OCI-LY1 (cell line): ENCODE measurements at regions not wholly inside any gene's neighbourhood (a gene's known extent, or its start where the extent isn't known, plus 50 kb on each side); places are given as distances from the start of the nearest gene placed in this dataset.

Experiments used
- H2AFZ ChIP-seq: fragments of 200-600 bp; sonication (generic), shearing (Covaris generic); 2 replicates; pipeline ENCODE4 v1.6.0; 2014; ENCODE audit warnings: antibody characterized with exemption, mild to moderate bottlenecking, low read length
- H3F3A ChIP-seq: fragments of 200-600 bp; sonication (generic), shearing (Covaris generic); 2 replicates; pipeline ENCODE4 v1.6.0; 2014; ENCODE audit warnings: mild to moderate bottlenecking, antibody characterized with exemption, low read length, moderate library complexity; ENCODE audit not compliant: insufficient read depth
- H3K27ac ChIP-seq: fragments of 200-600 bp; sonication (generic); 2 replicates; pipeline ENCODE4 v1.5.1; 2014; ENCODE audit warnings: low read length, mixed run types, mild to moderate bottlenecking, low read depth; ENCODE audit not compliant: poor library complexity, severe bottlenecking
- H3K27me3 ChIP-seq: fragments of 200-600 bp; sonication (generic); 2 replicates; pipeline ENCODE4 v1.6.0; 2014; ENCODE audit warnings: antibody characterized with exemption, mild to moderate bottlenecking, low read length, moderate library complexity; ENCODE audit not compliant: insufficient read depth
- H3K36me3 ChIP-seq: fragments of 200-600 bp; sonication (generic); 2 replicates; pipeline ENCODE4 v1.6.1; 2014; ENCODE audit warnings: mild to moderate bottlenecking, antibody characterized with exemption, low read length, moderate library complexity, mixed read lengths; ENCODE audit not compliant: insufficient read depth
- H3K4me1 ChIP-seq: fragments of 200-600 bp; sonication (generic); 2 replicates; pipeline ENCODE4 v1.5.1; 2014; ENCODE audit warnings: mild to moderate bottlenecking, low read length, moderate library complexity; ENCODE audit not compliant: insufficient read depth, severe bottlenecking
- H3K4me2 ChIP-seq: fragments of 200-600 bp; sonication (generic), shearing (Covaris generic); 2 replicates; pipeline ENCODE4 v1.6.1; 2014; ENCODE audit warnings: low read length
- H3K4me3 ChIP-seq: fragments of 200-600 bp; sonication (generic); 2 replicates; pipeline ENCODE4 v1.5.1; 2014; ENCODE audit warnings: low read length, low read depth, mild to moderate bottlenecking, mixed read lengths; ENCODE audit not compliant: poor library complexity, severe bottlenecking
- H3K79me2 ChIP-seq: fragments of 200-600 bp; shearing (Covaris generic); 2 replicates; pipeline ENCODE4 v1.6.1; 2016; ENCODE audit warnings: mixed run types, low read length, mixed read lengths; ENCODE audit not compliant: insufficient read depth
- H3K9ac ChIP-seq: fragments of 200-600 bp; sonication (generic), shearing (Covaris generic); 2 replicates; pipeline ENCODE4 v1.6.1; 2014; ENCODE audit warnings: mild to moderate bottlenecking, low read length, mixed read lengths
- H3K9me2 ChIP-seq: fragments of 200-600 bp; sonication (generic), shearing (Covaris generic); 2 replicates; pipeline ENCODE4 v1.6.1; 2014; ENCODE audit warnings: low read depth, mild to moderate bottlenecking, low read length, mixed read lengths
- H3K9me3 ChIP-seq: fragments of 200-600 bp; shearing (Covaris generic); 2 replicates; pipeline ENCODE4 v1.6.1; 2014; ENCODE audit warnings: low read length, mixed read lengths
- H4K20me1 ChIP-seq: fragments of 200-600 bp; sonication (generic), shearing (Covaris generic); 2 replicates; pipeline ENCODE4 v1.6.0; 2016; ENCODE audit warnings: mild to moderate bottlenecking, low read length; ENCODE audit not compliant: insufficient read depth
- CTCF ChIP-seq: fragments of 200-600 bp; sonication (generic), shearing (Covaris generic); IDR thresholded peaks from 2 replicates; pipeline ENCODE4 v1.5.1; 2017; ENCODE audit warnings: mild to moderate bottlenecking, antibody characterized with exemption, low read length, moderate library complexity, mixed read lengths
- EZH2 ChIP-seq: fragments of 200-600 bp; sonication (generic), shearing (Covaris generic); IDR thresholded peaks from 2 replicates; pipeline ENCODE4 v1.8.0; 2017; ENCODE audit warnings: borderline replicate concordance, mixed run types, mild to moderate bottlenecking, antibody characterized with exemption, low read length, moderate library complexity, mixed read lengths

DNA sequence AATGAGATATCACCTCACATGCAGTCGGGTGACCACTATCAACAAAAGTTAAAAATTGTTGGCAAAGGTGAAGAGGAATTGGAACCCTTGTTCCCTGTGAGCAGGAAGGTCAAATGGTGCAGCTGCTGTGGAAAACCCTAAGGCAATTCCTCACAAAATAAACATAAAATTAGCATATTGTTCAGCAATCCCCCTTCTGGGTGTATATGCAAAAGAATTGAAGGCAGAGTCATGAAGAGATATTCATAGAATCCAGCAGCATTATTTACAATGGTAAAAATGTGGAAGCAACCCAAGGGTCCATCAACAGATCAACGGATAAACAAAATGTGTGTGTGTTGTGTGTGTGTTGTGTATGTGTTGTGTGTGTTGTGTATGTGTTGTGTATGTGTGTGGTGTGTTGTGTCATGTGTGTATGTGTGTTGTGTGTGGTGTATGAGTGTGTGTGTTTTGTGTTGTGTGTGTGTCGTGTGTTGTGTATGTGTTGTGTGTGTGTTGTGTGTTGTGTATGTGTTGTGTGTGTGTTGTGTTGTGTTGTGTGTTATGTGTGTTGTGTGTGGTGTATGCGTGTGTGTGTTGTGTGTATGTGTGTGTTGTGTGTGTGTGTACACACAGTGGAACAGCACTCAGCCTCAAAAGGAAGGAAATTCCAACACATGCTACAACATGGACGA lies 245.1 kb downstream of the ERMARD start:
- Histone ChIP-seq H3K36me3 (no peaks in the 10 kb centered on the region), H3K4me3 (no peak overlapping the region), H3K79me2 (no peaks in the 10 kb centered on the region), H2AFZ (no peak overlapping the region), H3K4me2 (no peak overlapping the region), H3K4me1 (no peaks in the 10 kb centered on the region), H3K9me3 (no peaks in the 10 kb centered on the region), H4K20me1 (no peaks in the 10 kb centered on the region), H3K27me3 (no peaks in the 10 kb centered on the region), H3K9ac (no peak overlapping the region), H3F3A (no peaks in the 10 kb centered on the region), H3K9me2 (no peaks in the 10 kb centered on the region), H3K27ac (no peak overlapping the region)
- no peak for TF ChIP-seq CTCF
- TF ChIP-seq EZH2, result no peak

DNA sequence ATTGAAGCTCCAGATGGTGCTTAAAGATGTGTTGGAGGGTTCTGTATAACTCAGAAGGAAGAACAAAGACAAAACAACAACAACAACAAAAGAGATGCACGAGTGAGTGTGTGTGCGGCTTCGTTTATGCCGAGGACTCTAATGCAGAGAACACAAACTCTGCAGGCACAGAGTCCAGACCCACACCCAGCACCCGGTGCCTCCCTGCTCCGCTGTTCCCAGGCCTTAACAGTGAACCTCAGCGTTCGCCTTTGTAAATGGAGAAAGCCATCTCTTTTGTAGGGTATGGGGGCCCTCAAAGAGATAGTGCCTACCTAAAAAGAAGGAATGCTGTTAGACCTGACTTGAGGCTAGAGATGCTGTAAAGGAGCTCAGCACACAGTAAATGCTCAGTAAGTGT lies 243.3 kb downstream of the ERMARD start:
- H4K20me1 ChIP-seq, result no peaks in the 10 kb centered on the region
- no peaks in the 10 kb centered on the region for H3K79me2 ChIP-seq
- H2AFZ ChIP-seq, result no peak overlapping the region
- no peak overlapping the region for H3K4me3 ChIP-seq
- H3K4me2 ChIP-seq, result no peak overlapping the region
- no peak overlapping the region for H3K27ac ChIP-seq
- H3K4me1 ChIP-seq, result peaks cover 7% of the 10 kb centered on the region
- H3K9me2 ChIP-seq, result no peaks in the 10 kb centered on the region
- H3K27me3 ChIP-seq, result no peaks in the 10 kb centered on the region
- no peaks in the 10 kb centered on the region for H3F3A ChIP-seq
- no peak overlapping the region for H3K9ac ChIP-seq
- no peak for TF ChIP-seq EZH2
- no peak for TF ChIP-seq CTCF
- no peaks in the 10 kb centered on the region for H3K36me3 ChIP-seq
- H3K9me3 ChIP-seq, result no peaks in the 10 kb centered on the region

- Histone ChIP-seq H3F3A (no peaks in the 10 kb centered on the region), H3K27me3 (no peaks in the 10 kb centered on the region), H3K27ac (no peak overlapping the region), H3K79me2 (no peaks in the 10 kb centered on the region), H3K9me3 (no peaks in the 10 kb centered on the region), H3K9ac (no peak overlapping the region), H3K4me1 (peaks cover 10% of the 10 kb centered on the region), H2AFZ (no peak overlapping the region), H4K20me1 (no peaks in the 10 kb centered on the region), H3K4me3 (no peak overlapping the region), H3K4me2 (no peak overlapping the region), H3K9me2 (no peaks in the 10 kb centered on the region), H3K36me3 (no peaks in the 10 kb centered on the region)
- no peak for TF ChIP-seq EZH2
- no peak for TF ChIP-seq CTCF
These were observed 242.5 kb downstream of the ERMARD start for GRCh38 chr6:169993861-169994481.
